ENCODE measurements at regions not wholly inside any gene's neighbourhood (a gene's known extent, or its start where the extent isn't known, plus 50 kb on each side); places are given as distances from the start of the nearest gene placed in this dataset.
"Not testable (repeated sequence)": the region's sequence is repeated elsewhere in the genome, so short reads cannot be mapped to it uniquely, and the experiment has no call there.

GRCh38 chr3:106029954-106030626 is 161.3 kb upstream of the CBLB start:
- no peak for DNase-seq

GRCh38 chr3:106030627-106030963 is 161.8 kb upstream of the CBLB start:
- no peak for DNase-seq

- no peak for DNase-seq
These were observed 163.7 kb upstream of the CBLB start for GRCh38 chr3:106032479-106032878.

- DNase-seq: no peak
These were observed 164.8 kb upstream of the CBLB start for GRCh38 chr3:106033654-106034053.

DNA sequence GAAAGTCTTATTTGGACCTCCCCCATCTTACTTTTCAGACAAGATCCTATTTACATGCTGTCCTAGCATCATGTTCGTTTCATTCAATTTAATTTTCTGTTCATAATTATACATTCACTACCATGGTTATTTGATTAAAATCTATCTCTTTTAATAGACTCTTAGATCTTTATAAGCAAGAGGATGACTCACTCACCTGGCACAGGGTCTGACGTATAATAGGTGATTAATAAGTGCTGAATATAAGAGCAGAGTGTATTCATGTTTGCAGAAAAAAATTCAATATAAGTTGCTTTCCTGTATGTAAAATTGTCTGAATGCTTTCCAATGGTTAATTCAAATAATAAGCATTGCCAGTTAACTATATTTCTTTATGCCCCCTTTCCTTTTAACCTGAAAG is 165.5 kb upstream of the CBLB start:
- DNase-seq: no peak

DNA sequence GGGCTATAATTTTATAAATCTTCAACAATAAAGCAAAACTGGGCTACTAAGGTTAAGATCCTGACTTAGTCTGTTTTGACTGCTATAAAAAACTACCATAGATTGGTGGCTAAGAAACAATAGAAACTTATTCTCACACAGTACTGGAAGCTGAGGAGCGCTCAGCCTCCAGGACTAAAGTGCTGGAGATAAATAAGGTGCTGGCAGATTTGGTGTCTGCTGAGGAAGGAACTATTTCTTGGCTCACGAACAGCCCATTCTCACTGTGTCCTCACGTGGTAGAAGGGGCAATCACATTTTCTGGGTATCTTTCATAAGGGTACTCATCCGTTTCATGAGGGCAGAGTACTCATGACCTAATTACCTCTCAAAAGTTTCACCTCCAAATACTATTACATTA is 166.8 kb upstream of the CBLB start:
- DNase-seq: no peak

DNA sequence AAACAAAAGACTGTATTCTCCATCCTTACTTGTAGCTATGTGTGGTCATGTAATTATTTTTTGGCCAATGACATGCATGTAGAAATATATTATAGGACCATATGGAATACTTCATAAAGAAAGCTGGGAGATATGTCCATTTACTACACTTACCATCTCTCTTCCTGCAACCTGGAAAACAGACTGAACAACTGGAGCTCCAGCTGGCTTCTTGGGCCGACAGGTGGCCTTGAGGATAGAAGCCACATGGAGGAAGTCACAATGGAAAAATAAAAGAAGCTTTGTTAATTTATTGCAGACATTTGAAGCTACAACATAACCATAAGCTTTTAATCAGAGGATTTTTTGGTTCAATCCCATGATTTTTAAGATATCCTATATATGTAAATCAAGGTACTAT is 167.9 kb upstream of the CBLB start:
- no peak for DNase-seq

GRCh38 chr3:106047221-106047620 is 178.4 kb upstream of the CBLB start:
- no peak for DNase-seq

DNA sequence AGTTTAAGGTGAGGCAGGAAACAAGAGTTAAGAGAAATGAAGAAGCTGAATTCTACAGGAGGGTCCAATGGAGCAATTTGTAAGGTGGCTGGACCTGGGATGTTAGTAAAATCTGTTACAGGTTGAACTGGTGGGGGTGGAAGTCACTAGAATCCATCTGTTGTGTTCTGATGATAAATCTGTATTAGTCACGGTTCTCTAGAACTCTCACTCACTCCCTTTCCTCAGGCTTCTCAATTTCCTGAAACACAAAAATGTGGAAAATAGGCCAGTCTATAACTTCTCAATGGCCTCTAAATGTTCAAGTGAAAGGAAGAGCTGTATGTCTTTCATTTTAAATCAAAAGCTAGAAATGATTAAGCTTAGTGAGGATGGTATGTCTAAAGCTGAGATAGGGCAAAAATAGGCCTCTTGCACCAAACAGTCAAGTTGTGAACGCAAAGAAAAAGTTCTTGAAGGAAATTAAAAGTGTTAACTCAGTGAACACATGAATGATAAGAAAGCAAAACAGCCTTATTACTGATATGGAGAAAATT is 180.2 kb upstream of the CBLB start:
- no peak for DNase-seq

GRCh38 chr3:106049821-106050220 is 181.0 kb upstream of the CBLB start:
- DNase-seq: no peak

- no peak for DNase-seq
These were observed 188.1 kb upstream of the CBLB start for GRCh38 chr3:106056931-106057330.

DNA sequence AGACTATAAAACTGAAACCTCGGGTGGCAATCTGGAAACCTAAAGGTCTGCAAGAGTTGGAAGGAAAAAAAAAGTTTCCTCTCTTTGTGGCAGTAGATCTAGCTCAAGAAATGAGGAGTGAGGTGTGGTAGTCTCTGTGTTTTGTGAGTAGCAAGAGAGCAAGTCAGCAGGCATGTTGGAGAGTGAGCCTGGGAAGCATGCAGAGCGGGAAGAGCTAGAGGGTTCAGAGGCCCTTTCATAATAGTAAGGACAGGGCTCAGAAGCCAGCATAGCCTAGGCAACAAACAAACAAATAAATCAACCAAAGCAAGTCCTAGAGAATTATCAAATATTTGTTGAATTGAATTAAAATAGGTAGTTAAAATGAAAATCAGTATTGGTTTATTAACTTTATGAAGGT is 189.7 kb upstream of the CBLB start:
- no peak for DNase-seq

GRCh38 chr3:106059953-106060517 is 191.2 kb upstream of the CBLB start:
- DNase-seq: no peak

- DNase-seq: no peak
These were observed 195.1 kb upstream of the CBLB start for GRCh38 chr3:106063909-106064308.

- DNase-seq: no peak
These were observed 197.0 kb upstream of the CBLB start for GRCh38 chr3:106065831-106066230.

GRCh38 chr3:106067711-106068110 is 198.9 kb upstream of the CBLB start:
- DNase-seq: no peak

GRCh38 chr3:106068381-106068780 is 199.6 kb upstream of the CBLB start:
- no peak for DNase-seq

GRCh38 chr3:106068795-106069194 is 200.0 kb upstream of the CBLB start:
- no peak for DNase-seq

DNA sequence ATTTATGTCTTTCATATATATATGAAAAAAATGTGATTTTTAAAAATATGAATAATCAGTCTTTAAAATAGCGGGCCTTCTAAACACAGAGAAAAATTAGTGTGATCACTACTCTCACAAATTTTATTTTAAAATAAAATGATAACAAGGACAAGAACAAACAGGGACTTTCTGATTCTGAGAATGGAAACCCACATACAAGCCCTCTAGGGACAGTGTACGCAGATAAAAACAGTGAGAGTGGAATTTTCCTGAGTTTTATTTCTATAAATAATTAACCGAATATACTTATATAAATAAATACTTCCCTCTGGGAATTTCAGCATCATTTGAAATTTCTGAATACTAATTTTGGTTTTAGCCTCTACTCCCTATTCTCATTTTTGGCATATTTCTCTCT is 201.4 kb upstream of the CBLB start:
- DNase-seq: no peak

DNA sequence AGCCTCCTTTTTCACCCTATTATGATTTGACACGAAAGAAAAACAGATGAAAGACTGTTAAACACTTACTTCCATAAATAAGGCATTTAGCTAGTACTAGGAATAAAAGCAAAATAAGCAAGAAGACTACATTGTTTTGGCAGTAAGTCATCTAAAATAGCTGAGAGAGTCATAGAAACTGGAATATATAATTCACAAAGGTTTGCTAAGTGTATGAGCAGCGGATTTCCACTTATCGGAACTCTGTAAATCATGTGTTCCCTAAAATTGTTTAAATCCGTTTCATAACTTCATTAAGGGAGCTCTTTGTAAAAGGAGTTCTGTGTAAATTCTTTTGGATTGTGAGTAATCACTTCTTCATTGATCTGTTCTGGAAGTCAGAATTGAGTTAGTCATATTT is 202.5 kb upstream of the CBLB start:
- no peak for DNase-seq

DNA sequence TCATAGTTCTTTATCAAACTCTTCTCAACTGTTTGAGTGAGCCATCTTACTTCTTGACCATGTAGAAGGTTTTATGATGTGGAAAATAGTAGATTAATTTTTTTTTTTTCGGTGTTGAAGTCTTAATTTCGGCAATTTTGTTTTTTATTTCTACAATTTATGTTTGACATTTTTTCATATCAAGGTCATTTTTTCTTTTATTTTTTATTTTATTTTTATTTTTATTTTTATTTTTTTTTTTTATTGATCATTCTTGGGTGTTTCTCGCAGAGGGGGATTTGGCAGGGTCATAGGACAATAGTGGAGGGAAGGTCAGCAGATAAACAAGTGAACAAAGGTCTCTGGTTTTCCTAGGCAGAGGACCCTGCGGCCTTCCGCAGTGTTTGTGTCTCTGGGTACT is 203.8 kb upstream of the CBLB start:
- not testable (repeated sequence) for DNase-seq

DNA sequence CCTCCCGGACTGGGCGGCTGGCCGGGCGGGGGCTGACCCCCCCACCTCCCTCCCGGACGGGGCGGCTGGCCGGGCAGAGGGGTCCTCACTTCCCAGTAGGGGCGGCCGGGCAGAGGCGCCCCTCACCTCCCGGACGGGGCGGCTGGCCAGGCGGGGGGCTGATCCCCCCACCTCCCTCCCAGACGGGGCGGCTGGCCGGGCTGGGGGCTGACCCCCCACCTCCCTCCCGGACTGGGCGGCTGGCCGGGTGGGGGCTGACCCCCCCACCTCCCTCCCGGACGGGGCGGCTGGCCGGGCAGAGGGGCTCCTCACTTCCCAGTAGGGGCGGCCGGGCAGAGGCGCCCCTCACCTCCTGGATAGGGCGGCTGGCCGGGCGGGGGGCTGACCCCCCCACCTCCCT is 205.0 kb upstream of the CBLB start:
- DNase-seq: not testable (repeated sequence)

DNA sequence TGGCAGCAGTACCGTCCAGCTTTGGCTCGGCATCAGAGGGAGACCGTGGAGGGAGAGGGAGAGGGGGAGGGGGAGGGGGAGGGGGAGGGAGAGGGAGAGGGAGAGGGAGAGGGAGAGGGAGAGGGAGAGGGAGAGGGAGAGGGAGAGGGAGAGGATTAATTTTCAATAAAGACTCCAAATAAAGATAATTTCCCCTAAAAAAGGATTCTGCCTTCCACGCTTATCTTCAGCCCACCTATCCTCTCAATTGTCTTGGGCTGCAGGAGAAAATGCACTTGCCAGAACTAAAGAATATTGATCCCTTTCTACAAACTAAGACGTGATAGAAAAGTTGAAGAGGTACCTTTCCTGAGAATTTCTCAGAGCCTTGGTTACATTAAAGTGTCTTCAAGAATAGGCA is 206.9 kb upstream of the CBLB start:
- not testable (repeated sequence) for DNase-seq

- DNase-seq: no peak
These were observed 209.8 kb upstream of the CBLB start for GRCh38 chr3:106078635-106079034.

DNA sequence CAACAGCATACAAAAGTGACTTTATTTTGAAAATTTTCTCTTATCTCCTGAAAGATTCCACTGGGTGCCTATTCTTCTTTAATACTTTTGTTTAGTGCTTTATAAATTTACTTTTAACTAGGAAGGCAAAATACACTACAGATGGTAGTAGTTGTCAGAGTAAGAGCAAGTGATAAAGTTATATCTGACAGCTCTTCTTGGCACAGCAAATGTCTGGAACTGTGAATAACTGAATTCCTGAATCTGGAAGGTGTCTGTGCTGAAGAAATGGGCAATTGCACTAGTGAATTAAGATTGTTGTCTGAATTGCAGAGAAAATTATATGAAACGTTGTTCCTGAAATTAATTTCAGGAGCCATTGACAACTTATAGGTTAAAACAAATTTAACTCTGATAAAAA is 213.8 kb upstream of the CBLB start:
- no peak for DNase-seq

Data from activated CD8-positive, alpha-beta memory T cell treated with anti-CD3 and anti-CD28 coated beads, Interleukin-2, amount 50 U/mL, for 4 hours (primary cell).